Panc1 (cell line): ENCODE measurements at regions not wholly inside any gene's neighbourhood (a gene's known extent, or its start where the extent isn't known, plus 50 kb on each side); places are given as distances from the start of the nearest gene placed in this dataset.

Source experiments
- POLR2AphosphoS5 ChIP-seq: IDR thresholded peaks from 2 replicates; pipeline ENCODE4 v1.6.1; 2012; ENCODE audit warnings: mild to moderate bottlenecking, low read depth, low read length, moderate library complexity
- TCF7L2 ChIP-seq: IDR thresholded peaks from 2 replicates; pipeline ENCODE4 v1.6.1; 2011; ENCODE audit warnings: mild to moderate bottlenecking, low read depth, low read length, inconsistent platforms
- TF ChIP-seq, protein P1 (sequence below): fragments of 450-650 bp; IDR thresholded peaks from 2 replicates; pipeline ENCODE4 v1.5.1; 2017; ENCODE audit warnings: mild to moderate bottlenecking

DNA sequence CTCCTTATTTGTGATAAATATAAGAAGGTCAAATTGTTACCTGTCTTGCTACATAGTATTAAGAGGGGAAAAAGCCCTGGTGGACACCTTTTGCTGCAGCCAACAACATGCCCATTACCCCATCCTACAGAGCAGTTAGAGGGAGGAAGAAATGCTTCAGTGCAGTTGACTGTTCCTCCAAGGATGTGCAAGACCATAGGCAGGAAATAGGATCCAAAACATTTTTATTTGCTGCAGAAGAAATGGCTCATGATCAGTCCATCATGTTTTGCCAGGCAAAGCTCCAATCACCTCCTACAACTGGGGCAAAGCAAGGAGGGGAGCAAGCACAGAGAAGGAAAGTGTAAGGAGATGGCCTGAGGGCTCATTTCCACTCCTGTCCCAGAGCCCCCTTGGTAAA lies 399.1 kb upstream of the PIK3R1 start:
- TF ChIP-seq, protein P1, sequence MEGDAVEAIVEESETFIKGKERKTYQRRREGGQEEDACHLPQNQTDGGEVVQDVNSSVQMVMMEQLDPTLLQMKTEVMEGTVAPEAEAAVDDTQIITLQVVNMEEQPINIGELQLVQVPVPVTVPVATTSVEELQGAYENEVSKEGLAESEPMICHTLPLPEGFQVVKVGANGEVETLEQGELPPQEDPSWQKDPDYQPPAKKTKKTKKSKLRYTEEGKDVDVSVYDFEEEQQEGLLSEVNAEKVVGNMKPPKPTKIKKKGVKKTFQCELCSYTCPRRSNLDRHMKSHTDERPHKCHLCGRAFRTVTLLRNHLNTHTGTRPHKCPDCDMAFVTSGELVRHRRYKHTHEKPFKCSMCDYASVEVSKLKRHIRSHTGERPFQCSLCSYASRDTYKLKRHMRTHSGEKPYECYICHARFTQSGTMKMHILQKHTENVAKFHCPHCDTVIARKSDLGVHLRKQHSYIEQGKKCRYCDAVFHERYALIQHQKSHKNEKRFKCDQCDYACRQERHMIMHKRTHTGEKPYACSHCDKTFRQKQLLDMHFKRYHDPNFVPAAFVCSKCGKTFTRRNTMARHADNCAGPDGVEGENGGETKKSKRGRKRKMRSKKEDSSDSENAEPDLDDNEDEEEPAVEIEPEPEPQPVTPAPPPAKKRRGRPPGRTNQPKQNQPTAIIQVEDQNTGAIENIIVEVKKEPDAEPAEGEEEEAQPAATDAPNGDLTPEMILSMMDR = no peak
- no peak for TF ChIP-seq POLR2AphosphoS5
- no peak for TF ChIP-seq TCF7L2
